Liver (tissue), 3 donors: ENCODE measurements at regions not wholly inside any gene's neighbourhood (a gene's known extent, or its start where the extent isn't known, plus 50 kb on each side); places are given as distances from the start of the nearest gene placed in this dataset.

ENCODE experiments used
- FOXA2 ChIP-seq: IDR thresholded peaks from 2 replicates; pipeline ENCODE4 v1.6.1; 2016; ENCODE audit warnings: antibody characterized with exemption
- GABPA ChIP-seq, 2 donors: IDR thresholded peaks in 1 of 2; conservative IDR thresholded peaks in 1 of 2; 2 replicates each; pipeline ENCODE4 v1.6.1; 2016; ENCODE audit warnings: antibody characterized with exemption in 2 of 2, mild to moderate bottlenecking in 1 of 2, moderate library complexity in 1 of 2
- HNF4A ChIP-seq, 2 donors: conservative IDR thresholded peaks; 2 replicates each; pipeline ENCODE4 v1.6.1; 2016; ENCODE audit warnings: antibody characterized with exemption in 2 of 2, mild to moderate bottlenecking in 2 of 2
- NR2F2 ChIP-seq: IDR thresholded peaks from 2 replicates; pipeline ENCODE4 v1.6.1; 2016; ENCODE audit warnings: antibody characterized with exemption
- YY1 ChIP-seq: IDR thresholded peaks from 2 replicates; pipeline ENCODE4 v1.6.1; 2016; ENCODE audit warnings: antibody characterized with exemption, mild to moderate bottlenecking
- TF ChIP-seq, protein P1 (sequence below): fragments of 150-350 bp; IDR thresholded peaks from 2 replicates; pipeline ENCODE4 v1.5.1; 2017; ENCODE audit warnings: improper control_type of control experiment, low read depth, low read length; ENCODE audit not compliant: missing input control
- TF ChIP-seq, protein P2 (sequence below): IDR thresholded peaks from 2 replicates; pipeline ENCODE4 v1.6.1; 2016; ENCODE audit warnings: antibody characterized with exemption, mild to moderate bottlenecking
- TF ChIP-seq, protein P3 (sequence below): IDR thresholded peaks from 2 replicates; pipeline ENCODE4 v1.6.1; 2016; ENCODE audit warnings: antibody characterized with exemption
- donor health status: healthy.
- donor health status: healthy.

DNA sequence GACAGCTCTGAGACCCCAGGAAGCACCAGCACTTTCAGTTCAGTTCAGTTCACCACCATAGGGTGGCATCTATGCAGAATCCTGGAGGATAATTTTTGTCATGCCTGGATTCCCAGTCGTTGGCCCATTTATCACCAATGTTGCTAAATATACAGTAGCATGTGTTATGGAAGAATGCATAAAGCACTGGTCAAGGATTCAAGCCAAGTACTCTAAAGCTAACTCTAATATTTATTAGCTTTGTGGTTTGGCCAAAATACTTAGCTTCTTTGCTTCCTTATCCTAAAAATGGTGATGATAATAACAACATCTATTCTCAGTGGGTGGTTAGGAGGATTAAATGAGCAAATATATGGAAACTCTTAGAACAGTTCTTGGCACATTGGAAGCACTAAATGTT, 294.7 kb upstream of the ZC3H12C start:
- TF ChIP-seq, protein P1, sequence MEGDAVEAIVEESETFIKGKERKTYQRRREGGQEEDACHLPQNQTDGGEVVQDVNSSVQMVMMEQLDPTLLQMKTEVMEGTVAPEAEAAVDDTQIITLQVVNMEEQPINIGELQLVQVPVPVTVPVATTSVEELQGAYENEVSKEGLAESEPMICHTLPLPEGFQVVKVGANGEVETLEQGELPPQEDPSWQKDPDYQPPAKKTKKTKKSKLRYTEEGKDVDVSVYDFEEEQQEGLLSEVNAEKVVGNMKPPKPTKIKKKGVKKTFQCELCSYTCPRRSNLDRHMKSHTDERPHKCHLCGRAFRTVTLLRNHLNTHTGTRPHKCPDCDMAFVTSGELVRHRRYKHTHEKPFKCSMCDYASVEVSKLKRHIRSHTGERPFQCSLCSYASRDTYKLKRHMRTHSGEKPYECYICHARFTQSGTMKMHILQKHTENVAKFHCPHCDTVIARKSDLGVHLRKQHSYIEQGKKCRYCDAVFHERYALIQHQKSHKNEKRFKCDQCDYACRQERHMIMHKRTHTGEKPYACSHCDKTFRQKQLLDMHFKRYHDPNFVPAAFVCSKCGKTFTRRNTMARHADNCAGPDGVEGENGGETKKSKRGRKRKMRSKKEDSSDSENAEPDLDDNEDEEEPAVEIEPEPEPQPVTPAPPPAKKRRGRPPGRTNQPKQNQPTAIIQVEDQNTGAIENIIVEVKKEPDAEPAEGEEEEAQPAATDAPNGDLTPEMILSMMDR, result no peak
- no peak for TF ChIP-seq FOXA2
- TF ChIP-seq, protein P2, sequence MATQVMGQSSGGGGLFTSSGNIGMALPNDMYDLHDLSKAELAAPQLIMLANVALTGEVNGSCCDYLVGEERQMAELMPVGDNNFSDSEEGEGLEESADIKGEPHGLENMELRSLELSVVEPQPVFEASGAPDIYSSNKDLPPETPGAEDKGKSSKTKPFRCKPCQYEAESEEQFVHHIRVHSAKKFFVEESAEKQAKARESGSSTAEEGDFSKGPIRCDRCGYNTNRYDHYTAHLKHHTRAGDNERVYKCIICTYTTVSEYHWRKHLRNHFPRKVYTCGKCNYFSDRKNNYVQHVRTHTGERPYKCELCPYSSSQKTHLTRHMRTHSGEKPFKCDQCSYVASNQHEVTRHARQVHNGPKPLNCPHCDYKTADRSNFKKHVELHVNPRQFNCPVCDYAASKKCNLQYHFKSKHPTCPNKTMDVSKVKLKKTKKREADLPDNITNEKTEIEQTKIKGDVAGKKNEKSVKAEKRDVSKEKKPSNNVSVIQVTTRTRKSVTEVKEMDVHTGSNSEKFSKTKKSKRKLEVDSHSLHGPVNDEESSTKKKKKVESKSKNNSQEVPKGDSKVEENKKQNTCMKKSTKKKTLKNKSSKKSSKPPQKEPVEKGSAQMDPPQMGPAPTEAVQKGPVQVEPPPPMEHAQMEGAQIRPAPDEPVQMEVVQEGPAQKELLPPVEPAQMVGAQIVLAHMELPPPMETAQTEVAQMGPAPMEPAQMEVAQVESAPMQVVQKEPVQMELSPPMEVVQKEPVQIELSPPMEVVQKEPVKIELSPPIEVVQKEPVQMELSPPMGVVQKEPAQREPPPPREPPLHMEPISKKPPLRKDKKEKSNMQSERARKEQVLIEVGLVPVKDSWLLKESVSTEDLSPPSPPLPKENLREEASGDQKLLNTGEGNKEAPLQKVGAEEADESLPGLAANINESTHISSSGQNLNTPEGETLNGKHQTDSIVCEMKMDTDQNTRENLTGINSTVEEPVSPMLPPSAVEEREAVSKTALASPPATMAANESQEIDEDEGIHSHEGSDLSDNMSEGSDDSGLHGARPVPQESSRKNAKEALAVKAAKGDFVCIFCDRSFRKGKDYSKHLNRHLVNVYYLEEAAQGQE, result no peak
- no peak for TF ChIP-seq GABPA (IDR thresholded peaks at IDR 0.05 in 1 of 2, conservative IDR thresholded peaks at IDR 0.05 in 1 of 2)
- TF ChIP-seq, protein P3, sequence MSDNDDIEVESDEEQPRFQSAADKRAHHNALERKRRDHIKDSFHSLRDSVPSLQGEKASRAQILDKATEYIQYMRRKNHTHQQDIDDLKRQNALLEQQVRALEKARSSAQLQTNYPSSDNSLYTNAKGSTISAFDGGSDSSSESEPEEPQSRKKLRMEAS, result no peak
- no peak for TF ChIP-seq HNF4A (conservative IDR thresholded peaks at IDR 0.05)
- no peak for TF ChIP-seq NR2F2
- no peak for TF ChIP-seq YY1
